ENCODE measurements at regions not wholly inside any gene's neighbourhood (a gene's known extent, or its start where the extent isn't known, plus 50 kb on each side); places are given as distances from the start of the nearest gene placed in this dataset.
"Not testable (repeated sequence)": the region's sequence is repeated elsewhere in the genome, so short reads cannot be mapped to it uniquely, and the experiment has no call there.

GRCh38 chr10:105598207-105598606 is 957.1 kb downstream of the SORCS3 start:
- DNase-seq: no peak

DNA sequence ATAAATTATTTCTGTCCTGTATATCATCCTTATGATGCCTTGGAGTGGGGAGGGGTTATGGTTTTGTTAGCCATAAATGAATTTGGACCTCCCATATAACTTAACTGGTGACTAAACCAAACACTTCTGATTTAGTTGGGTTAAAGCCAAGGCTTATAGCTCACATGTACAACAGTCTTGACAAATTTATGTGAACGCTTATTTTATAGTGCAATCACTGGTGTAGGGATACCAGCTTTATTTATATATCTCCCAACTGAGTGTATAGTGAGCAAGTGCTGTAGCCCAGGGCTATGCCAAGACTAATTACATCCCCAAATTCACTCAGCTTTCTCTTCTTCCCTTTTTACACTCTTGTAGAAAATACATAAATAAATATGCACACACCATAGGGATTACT is 956.2 kb downstream of the SORCS3 start:
- DNase-seq: no peak

- DNase-seq: no peak
Observed at GRCh38 chr10:105596749-105597148, 955.7 kb downstream of the SORCS3 start.

DNA sequence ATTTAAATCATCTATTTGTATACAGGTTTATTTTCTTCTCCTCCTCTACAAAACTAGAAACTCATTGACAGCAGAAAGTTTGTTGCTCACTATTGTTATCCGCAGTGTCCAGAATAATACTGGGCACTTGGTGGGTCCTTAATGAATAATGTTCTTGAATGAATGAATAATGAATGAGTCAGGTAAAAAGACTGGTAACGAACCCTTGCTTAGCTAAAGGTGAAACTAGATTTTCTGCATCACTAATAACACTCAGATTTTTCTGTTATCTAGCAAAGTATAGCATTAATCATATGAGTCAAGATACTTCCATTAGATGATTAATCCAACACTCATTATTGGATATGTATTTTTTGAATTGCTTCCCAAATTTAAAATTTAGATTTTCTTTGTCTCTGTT is 953.2 kb downstream of the SORCS3 start:
- no peak for DNase-seq

GRCh38 chr10:105592468-105592867 is 951.4 kb downstream of the SORCS3 start:
- DNase-seq: no peak

DNA sequence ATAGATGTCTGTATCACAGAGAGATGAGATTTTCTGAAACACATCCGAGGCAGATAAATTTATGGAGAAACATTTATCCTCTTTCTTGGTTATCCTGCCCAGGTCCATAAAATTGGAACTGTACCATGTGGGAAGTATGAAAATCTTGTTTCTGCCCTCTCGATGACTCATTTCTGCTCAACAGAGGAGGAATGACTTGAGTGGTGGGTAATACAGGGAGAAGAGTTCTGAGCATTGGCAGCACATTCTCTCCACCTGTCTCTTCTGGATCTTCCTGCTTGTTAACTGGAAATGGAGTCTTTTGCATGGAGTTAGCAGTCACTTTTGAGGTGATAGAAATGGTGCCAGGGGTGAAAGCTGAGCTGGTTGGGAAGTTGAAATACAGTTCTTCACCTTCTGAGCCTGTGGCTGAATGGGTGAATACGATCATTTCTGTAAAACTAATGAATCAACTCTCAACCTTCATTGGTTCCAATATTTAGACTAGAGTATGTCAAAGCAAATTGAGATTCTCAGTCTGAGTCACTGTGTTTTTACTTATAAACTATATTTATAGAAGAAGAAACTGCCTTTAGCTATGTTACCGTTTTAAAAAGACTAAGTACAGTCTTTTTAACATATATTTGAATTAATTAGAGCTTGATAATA is 945.5 kb downstream of the SORCS3 start:
- no peak for DNase-seq

- DNase-seq: no peak
Observed at GRCh38 chr10:105585753-105586152, 944.7 kb downstream of the SORCS3 start.

DNA sequence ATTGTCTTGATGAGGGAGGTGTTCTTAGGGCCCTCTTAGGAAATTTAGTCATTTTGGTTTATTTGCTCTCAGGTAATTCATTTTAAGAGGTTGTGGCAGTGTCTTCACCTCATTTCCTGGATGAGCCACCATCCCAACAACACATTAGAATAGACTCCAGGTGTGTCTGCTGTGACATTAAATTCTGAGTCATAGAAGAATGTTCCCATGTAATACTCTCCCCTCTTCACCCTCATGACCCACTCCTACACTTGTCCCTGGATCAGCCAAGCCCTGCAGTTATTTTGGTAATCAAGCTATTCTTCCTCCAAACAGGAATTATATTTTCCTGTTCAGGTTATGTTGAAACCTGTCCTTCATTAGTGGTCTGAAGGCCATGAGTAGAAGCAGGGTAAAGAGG is 944.1 kb downstream of the SORCS3 start:
- DNase-seq: no peak

DNA sequence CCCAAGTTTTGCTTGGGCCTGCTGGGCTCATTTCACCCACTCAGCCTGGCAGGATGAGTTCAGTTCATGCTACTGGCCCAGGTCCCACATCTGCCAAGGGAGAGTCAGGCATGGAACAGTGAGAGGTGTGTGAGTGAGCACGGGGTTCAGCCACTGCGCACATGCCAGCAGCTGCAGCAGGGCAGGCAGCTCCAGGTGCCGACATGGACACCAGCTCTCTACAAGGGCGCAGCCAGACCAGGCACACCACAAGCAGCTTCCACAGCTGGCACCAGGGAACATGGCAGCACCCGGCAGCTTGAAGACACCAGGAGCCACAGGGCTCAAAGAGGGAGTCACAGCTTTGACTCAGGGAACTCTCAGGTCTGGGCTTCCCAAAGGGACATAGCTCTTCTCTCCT is 938.0 kb downstream of the SORCS3 start:
- no peak for DNase-seq

DNA sequence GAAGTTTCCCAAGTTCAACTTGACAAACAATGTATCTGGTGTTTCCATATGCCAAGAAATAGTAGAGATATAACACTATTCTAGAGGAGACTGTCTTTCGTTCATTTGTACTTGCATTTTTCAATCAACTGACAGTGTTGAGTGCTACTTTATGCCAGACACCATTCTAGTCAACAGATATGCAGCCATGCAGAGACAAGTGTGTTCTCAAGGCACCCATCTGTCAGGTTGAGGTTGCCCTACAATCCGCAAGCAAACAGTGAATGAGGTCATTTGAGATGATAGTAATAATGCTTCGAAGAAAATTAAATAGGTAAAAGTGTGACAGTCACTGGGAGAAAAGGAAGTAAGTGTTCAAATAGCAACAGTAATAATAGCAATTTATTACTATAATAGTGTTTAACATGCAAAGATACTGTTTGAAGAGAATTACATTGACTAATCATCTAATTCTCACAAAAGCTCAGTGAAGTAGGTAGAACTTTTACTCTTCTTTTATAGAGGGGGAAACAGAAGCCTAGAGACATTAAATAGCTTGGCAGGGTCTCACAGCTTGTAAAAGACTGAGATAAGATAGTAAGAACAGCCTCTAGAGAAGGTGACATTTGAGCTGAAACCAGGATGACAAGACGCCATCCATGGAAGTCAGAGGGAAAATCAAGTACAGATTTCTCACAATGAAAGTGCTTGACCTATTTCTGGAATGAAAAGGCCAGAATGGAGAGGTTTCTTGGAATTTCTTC is 936.9 kb downstream of the SORCS3 start:
- DNase-seq: no peak

- DNase-seq: no peak
Observed at GRCh38 chr10:105559333-105560097, 918.4 kb downstream of the SORCS3 start.

GRCh38 chr10:105550453-105550852 is 909.4 kb downstream of the SORCS3 start:
- not testable (repeated sequence) for DNase-seq

GRCh38 chr10:105549731-105550130 is 908.6 kb downstream of the SORCS3 start:
- no peak for DNase-seq

GRCh38 chr10:105545101-105545500 is 904.0 kb downstream of the SORCS3 start:
- DNase-seq: no peak

DNA sequence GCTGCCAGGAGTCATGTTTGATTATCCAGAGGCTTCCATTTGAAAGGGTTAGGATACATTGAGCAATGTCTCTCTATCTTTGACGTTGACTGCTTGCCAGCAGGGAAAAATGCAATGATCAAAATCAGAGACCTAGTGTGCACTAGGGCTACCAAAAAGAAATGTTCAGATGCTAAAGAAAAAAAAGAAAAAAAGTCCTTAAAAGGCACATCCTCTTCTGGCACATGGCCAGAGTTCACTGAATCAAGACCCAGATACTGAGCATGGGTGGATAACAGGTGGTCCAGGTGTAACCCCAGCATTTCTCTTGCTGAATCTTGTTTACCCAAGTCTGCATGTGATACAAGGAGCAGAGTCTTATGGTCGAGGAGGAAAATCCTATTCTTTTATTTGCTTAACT is 899.3 kb downstream of the SORCS3 start:
- DNase-seq: no peak

DNA sequence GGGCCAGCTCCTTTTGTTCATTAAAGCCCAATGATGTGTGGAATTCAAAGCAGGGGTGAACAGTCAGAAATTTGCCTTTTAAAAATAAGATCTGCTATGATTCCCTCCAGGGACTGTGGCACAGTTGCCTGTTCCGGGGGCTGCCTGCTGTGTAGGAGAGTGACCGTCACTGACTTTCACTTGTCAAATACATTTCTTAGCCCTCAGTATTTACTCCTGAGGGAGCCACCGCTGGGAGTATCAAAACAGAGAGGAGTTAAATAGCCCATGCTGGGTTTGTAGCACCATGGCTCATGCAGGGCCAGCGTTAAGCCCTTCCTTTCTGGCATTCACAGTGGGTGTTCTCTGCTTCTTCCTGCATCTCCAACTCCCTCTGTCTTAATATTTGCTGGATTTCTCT is 897.8 kb downstream of the SORCS3 start:
- no peak for DNase-seq

GRCh38 chr10:105535478-105535877 is 894.4 kb downstream of the SORCS3 start:
- DNase-seq: no peak

- no peak for DNase-seq
Observed at GRCh38 chr10:105534086-105534485, 893.0 kb downstream of the SORCS3 start.

DNA sequence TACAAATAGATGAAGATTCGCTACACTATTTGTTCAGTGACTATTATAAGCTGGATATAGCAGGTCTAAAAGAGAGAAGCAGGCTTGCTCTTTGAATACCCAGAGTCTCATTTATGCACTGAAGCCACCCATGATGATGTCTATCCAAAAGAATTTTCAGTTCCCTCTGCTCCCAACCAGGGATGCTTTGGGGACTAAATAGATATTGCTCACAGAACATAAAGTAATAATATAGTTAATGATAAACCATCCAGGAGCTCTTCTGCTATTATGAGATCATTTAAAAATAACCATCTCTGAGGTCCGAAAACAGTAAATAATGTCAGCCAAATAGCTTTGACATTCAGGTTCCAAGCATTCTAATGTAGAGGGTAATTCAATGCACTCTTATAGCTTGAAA is 875.4 kb downstream of the SORCS3 start:
- no peak for DNase-seq

- DNase-seq: no peak
Observed at GRCh38 chr10:105514106-105514505, 873.0 kb downstream of the SORCS3 start.

GRCh38 chr10:105509517-105509916 is 868.4 kb downstream of the SORCS3 start:
- no peak for DNase-seq

DNA sequence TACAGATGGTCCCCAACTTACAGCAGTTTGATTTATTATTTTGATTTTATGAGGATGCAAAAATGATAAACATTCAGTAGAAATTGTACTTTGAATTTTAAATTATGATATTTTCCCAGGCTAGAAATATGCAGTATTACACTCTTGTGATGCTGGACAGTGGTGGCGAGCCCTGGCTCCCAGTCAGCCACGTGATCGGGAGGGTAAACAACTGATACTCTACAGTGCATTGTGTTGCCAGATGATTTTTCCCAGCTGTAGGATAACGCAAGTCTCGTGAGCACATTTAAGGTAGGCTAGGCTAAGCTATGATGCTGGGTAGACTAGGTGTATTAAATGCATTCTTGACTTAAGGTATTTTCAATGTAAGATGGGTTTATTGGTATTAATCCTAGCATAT is 865.2 kb downstream of the SORCS3 start:
- no peak for DNase-seq

DNA sequence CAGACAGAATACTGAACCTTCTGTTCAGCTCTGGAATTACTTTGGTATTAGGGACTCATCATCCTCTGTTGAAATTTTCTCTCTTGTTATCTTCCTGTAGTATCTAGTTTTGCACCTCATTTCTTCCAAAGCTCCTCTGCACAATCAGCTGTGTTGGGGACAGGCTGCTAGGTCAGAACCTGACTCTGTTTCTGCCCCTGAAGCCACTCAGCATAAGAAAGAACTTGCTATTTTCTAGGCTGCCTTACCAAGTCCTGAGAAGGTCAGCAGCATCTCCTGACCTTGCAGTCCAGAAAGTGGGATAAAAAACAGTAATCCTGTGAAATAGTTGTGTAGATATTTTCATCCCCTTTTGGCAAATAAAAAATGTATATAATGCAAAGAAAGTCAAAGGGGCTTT is 862.6 kb downstream of the SORCS3 start:
- DNase-seq: no peak

DNA sequence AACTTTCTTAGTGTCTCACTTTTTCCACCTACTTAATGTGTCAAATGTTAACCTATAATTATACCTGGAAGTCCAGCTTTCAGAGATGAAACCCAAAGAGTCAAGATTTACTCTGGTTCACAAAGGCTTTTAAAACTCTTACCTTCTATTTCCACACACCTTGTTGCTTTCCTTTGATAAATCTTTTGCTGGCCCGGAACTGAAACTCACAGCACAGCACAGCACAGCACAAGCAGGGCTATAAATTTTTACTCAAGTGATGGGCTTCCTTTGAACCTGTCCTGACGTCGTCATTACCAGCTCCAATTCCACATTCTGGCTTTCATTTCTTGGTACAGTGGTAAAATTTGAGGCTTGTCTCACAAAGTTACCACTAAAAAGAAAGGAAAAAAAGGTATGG is 861.0 kb downstream of the SORCS3 start:
- DNase-seq: no peak
